ENCODE measurements at regions not wholly inside any gene's neighbourhood (a gene's known extent, or its start where the extent isn't known, plus 50 kb on each side); places are given as distances from the start of the nearest gene placed in this dataset.

GRCh38 chr20:11195169-11195568 is 521.4 kb upstream of the JAG1 start:
- peaks cover 33% of the 10 kb centered on the region for H3K4me1 Mint-ChIP-seq
- H3K27me3 Mint-ChIP-seq (ENCODE audit: low read depth), result peaks cover 7% of the 10 kb centered on the region
- no peak for TF ChIP-seq CTCF (IDR thresholded peaks at IDR 0.05; ENCODE audit: unreplicated experiment in 3 of 3)
- H3K36me3 Mint-ChIP-seq (ENCODE audit: low read depth), result no peaks in the 10 kb centered on the region
- H3K9me3 Mint-ChIP-seq, result no peaks in the 10 kb centered on the region
- no peak overlapping the region for H3K4me3 Mint-ChIP-seq
- H3K27ac Mint-ChIP-seq, result peak overlapping the region; percentile 1 to 59 (median 40)

GRCh38 chr20:11195899-11196558 is 522.2 kb upstream of the JAG1 start:
- no peak for TF ChIP-seq CTCF (IDR thresholded peaks at IDR 0.05; ENCODE audit: unreplicated experiment in 3 of 3)
- Mint-ChIP-seq H3K27ac (peak overlapping the region; percentile 1 to 59 (median 42)), H3K36me3 (ENCODE audit: low read depth) (no peaks in the 10 kb centered on the region), H3K27me3 (ENCODE audit: low read depth) (peaks cover 7% of the 10 kb centered on the region), H3K4me3 (no peak overlapping the region), H3K4me1 (peaks cover 33% of the 10 kb centered on the region), H3K9me3 (no peaks in the 10 kb centered on the region)

- no peaks in the 10 kb centered on the region for H3K36me3 Mint-ChIP-seq (ENCODE audit: low read depth)
- TF ChIP-seq CTCF (IDR thresholded peaks at IDR 0.05; ENCODE audit: unreplicated experiment in 3 of 3), result no peak
- H3K4me3 Mint-ChIP-seq, result no peak overlapping the region
These were observed 524.1 kb upstream of the JAG1 start for GRCh38 chr20:11197851-11198250.

GRCh38 chr20:11200423-11200822 is 526.6 kb upstream of the JAG1 start:
- H3K27me3 Mint-ChIP-seq (ENCODE audit: low read depth), result peaks cover 5% of the 10 kb centered on the region
- no peak overlapping the region for H3K27ac Mint-ChIP-seq
- peaks cover 24% of the 10 kb centered on the region for H3K4me1 Mint-ChIP-seq
- TF ChIP-seq CTCF (IDR thresholded peaks at IDR 0.05; ENCODE audit: unreplicated experiment in 3 of 3), result no peak
- no peak overlapping the region for H3K4me3 Mint-ChIP-seq
- H3K36me3 Mint-ChIP-seq (ENCODE audit: low read depth), result no peaks in the 10 kb centered on the region
- no peaks in the 10 kb centered on the region for H3K9me3 Mint-ChIP-seq

More at GRCh38 chr20:11197851-11198250, 524.1 kb upstream of the JAG1 start:
- Mint-ChIP-seq H3K9me3 (no peaks in the 10 kb centered on the region), H3K27me3 (ENCODE audit: low read depth) (peaks cover 7% of the 10 kb centered on the region), H3K4me1 (peaks cover 24% of the 10 kb centered on the region), H3K27ac (no peak overlapping the region)

GRCh38 chr20:11204926-11205768 is 531.3 kb upstream of the JAG1 start:
- TF ChIP-seq CTCF (IDR thresholded peaks at IDR 0.05; ENCODE audit: unreplicated experiment in 3 of 3), result peak; percentile 51 to 81 (median 64)

More at GRCh38 chr20:11204926-11205768, 531.3 kb upstream of the JAG1 start:
- H3K4me3 Mint-ChIP-seq, result no peak overlapping the region
- peak overlapping the region; percentile 46 to 75 (median 65) for H3K27ac Mint-ChIP-seq
- H3K27me3 Mint-ChIP-seq (ENCODE audit: low read depth), result no peaks in the 10 kb centered on the region
- no peaks in the 10 kb centered on the region for H3K36me3 Mint-ChIP-seq (ENCODE audit: low read depth)
- no peaks in the 10 kb centered on the region for H3K9me3 Mint-ChIP-seq
- H3K4me1 Mint-ChIP-seq, result peaks cover 21% of the 10 kb centered on the region

Data from nephron (organoid).